Right lobe of liver (tissue), 4 donors: ENCODE measurements at regions not wholly inside any gene's neighbourhood (a gene's known extent, or its start where the extent isn't known, plus 50 kb on each side); places are given as distances from the start of the nearest gene placed in this dataset.

ENCODE experiments used
- POLR2A ChIP-seq: fragments of 450-650 bp; IDR thresholded peaks from one replicate; pipeline ENCODE4 v1.6.1; 2017; ENCODE audit warnings: antibody characterized with exemption, mild to moderate bottlenecking
- TF ChIP-seq, protein P1 (sequence below), 4 donors: fragments of 200-600 bp in 3 of 4; fragments of 450-650 bp in 1 of 4; IDR thresholded peaks; one replicate each; pipeline versions ENCODE4 v1.5.1 to v1.8.0; 2016 to 2022; ENCODE audit warnings: antibody characterized with exemption in 4 of 4, mild to moderate bottlenecking in 2 of 4
- donor health status: DM: no; HTN: no; CAD: no.
- donor health status: DM: no; HTN: no; CAD: no.
- donor health status: DM: no; HTN: yes; CAD: no.

DNA sequence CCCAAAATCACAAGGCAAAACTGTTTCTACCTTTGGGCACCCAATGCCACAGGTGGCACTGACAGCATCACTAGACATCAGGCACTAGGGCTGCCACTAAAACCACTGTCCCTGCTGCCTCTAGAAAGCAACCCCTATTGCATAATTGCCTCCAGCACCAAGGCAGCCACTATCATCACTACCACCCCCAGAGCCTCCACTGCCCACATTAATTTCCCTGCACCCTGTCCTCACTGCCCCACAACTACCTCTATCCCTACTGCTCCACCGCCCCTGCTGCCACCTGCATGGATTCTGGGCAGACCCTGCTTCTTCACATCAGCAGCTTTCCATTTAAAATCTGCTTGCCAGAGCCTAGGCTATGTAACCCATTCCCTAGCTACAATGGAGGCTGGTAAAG lies 68.6 kb upstream of the CACHD1 start:
- TF ChIP-seq, protein P1, sequence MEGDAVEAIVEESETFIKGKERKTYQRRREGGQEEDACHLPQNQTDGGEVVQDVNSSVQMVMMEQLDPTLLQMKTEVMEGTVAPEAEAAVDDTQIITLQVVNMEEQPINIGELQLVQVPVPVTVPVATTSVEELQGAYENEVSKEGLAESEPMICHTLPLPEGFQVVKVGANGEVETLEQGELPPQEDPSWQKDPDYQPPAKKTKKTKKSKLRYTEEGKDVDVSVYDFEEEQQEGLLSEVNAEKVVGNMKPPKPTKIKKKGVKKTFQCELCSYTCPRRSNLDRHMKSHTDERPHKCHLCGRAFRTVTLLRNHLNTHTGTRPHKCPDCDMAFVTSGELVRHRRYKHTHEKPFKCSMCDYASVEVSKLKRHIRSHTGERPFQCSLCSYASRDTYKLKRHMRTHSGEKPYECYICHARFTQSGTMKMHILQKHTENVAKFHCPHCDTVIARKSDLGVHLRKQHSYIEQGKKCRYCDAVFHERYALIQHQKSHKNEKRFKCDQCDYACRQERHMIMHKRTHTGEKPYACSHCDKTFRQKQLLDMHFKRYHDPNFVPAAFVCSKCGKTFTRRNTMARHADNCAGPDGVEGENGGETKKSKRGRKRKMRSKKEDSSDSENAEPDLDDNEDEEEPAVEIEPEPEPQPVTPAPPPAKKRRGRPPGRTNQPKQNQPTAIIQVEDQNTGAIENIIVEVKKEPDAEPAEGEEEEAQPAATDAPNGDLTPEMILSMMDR (IDR thresholded peaks at IDR 0.05), result no peak
- no peak for TF ChIP-seq POLR2A
